ENCODE measurements at regions not wholly inside any gene's neighbourhood (a gene's known extent, or its start where the extent isn't known, plus 50 kb on each side); places are given as distances from the start of the nearest gene placed in this dataset.

DNA sequence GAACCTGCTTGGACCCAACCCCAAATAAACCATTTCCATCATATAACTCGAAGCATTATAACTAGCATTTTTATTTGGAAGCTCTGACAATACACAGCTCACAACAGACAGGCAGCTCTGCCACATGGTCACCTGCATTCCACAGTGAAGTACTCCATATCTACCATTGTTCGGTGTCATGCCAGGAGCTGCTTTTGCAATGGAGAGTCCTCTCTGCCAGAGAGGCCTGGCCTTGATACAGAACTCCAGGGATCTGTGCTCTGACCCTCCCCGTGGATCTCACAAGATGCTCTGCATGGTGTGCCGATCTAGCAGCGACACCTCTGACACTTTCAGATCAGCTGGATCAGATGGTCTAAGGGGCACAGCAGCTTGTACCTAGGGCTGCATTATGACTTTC, 109.6 kb downstream of the SYF2 start:
- TF ChIP-seq, protein P1, sequence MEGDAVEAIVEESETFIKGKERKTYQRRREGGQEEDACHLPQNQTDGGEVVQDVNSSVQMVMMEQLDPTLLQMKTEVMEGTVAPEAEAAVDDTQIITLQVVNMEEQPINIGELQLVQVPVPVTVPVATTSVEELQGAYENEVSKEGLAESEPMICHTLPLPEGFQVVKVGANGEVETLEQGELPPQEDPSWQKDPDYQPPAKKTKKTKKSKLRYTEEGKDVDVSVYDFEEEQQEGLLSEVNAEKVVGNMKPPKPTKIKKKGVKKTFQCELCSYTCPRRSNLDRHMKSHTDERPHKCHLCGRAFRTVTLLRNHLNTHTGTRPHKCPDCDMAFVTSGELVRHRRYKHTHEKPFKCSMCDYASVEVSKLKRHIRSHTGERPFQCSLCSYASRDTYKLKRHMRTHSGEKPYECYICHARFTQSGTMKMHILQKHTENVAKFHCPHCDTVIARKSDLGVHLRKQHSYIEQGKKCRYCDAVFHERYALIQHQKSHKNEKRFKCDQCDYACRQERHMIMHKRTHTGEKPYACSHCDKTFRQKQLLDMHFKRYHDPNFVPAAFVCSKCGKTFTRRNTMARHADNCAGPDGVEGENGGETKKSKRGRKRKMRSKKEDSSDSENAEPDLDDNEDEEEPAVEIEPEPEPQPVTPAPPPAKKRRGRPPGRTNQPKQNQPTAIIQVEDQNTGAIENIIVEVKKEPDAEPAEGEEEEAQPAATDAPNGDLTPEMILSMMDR (IDR thresholded peaks at IDR 0.05): no peak
- TF ChIP-seq POLR2A (IDR thresholded peaks at IDR 0.05): no peak

Measured in thyroid gland (tissue), 4 donors.